NCI-H510A (cell line): ENCODE measurements at regions not wholly inside any gene's neighbourhood (a gene's known extent, or its start where the extent isn't known, plus 50 kb on each side); places are given as distances from the start of the nearest gene placed in this dataset.

Source experiments
- DNase-seq: peaks from one replicate; lab custom pipeline; 2025; lab: John Stamatoyannopoulos, UW

GRCh38 chr4:152021788-152022438, 261.1 kb upstream of the GATB start:
- DNase-seq, result peak; percentile 2

- no peak for DNase-seq
Observed at GRCh38 chr4:152020073-152020472, 259.3 kb upstream of the GATB start.

GRCh38 chr4:152016303-152016620, 255.5 kb upstream of the GATB start:
- DNase-seq, result no peak

GRCh38 chr4:152015597-152016302, 254.9 kb upstream of the GATB start:
- no peak for DNase-seq

- DNase-seq, result no peak
Observed at GRCh38 chr4:152014280-152014679, 253.5 kb upstream of the GATB start.

- DNase-seq, result no peak
Observed at GRCh38 chr4:152011469-152011868, 250.7 kb upstream of the GATB start.

GRCh38 chr4:152010710-152011079, 249.9 kb upstream of the GATB start:
- DNase-seq, result no peak

GRCh38 chr4:152009983-152010709, 249.3 kb upstream of the GATB start:
- no peak for DNase-seq

- DNase-seq, result no peak
Observed at GRCh38 chr4:152009031-152009670, 248.3 kb upstream of the GATB start.

- no peak for DNase-seq
Observed at GRCh38 chr4:152007111-152007510, 246.3 kb upstream of the GATB start.

- no peak for DNase-seq
Observed at GRCh38 chr4:152004801-152005200, 244.0 kb upstream of the GATB start.

GRCh38 chr4:152000518-152000917, 239.7 kb upstream of the GATB start:
- DNase-seq, result no peak

- DNase-seq, result no peak
Observed at GRCh38 chr4:151998723-151999122, 237.9 kb upstream of the GATB start.

GRCh38 chr4:151997461-151997860, 236.7 kb upstream of the GATB start:
- no peak for DNase-seq

- DNase-seq, result no peak
Observed at GRCh38 chr4:151994429-151994828, 233.6 kb upstream of the GATB start.

- no peak for DNase-seq
Observed at GRCh38 chr4:151993521-151993920, 232.7 kb upstream of the GATB start.

GRCh38 chr4:151992332-151993154, 231.7 kb upstream of the GATB start:
- DNase-seq, result no peak

- DNase-seq, result no peak
Observed at GRCh38 chr4:151991884-151992167, 231.0 kb upstream of the GATB start.

GRCh38 chr4:151991001-151991883, 230.4 kb upstream of the GATB start:
- DNase-seq, result no peak

- no peak for DNase-seq
Observed at GRCh38 chr4:151990201-151990600, 229.4 kb upstream of the GATB start.

GRCh38 chr4:151988591-151988990, 227.8 kb upstream of the GATB start:
- DNase-seq, result no peak
